GM03348 (cell line): ENCODE measurements at regions not wholly inside any gene's neighbourhood (a gene's known extent, or its start where the extent isn't known, plus 50 kb on each side); places are given as distances from the start of the nearest gene placed in this dataset.

Experiments
- DNase-seq: peaks from one replicate; pipeline ENCODE4 v3.0.0; 2012; ENCODE audit warnings: low spot score

DNA sequence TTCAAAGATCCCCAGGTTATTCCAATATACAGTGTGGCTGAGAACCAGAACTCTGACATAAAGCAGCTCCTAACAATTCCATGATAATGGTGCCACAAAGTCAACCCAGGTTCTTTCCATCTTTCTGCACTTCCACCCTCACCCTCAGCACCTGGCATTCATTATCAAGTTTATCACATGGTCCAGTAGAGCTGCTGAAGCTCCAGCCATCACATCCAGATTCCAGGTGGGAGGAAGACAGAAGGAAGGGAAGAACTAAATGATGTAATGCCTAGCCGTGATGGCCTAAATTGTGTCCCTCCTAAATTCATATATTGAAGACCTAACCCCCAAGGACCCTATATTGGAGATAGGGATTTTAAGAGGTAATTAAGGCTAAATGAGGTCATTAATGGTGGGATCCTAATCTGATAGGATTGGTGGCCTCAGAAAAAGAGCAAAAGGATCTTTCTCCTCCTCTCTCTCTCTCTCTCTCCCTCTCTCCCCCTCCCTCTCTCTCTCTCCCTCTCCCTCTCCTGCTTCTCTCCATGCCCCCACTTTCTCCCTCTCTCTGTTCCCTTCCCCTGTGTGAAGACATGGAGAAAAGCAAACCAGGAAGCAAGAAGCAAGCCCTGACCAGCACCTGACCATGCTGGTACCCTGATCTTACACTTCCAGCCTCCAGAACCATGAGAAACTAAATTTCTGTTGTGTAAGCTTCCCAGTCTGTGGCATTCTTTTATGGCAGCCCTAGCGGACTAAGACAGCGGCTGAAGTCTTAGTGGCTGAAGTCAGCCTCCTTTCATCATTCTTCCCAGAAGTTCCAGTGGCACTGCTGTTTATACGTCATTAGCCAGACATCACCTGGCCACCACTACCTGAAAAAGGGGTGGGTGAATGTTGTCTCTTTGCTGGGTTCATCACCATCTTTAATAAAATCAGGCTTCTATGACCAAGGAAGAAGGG, 369.7 kb upstream of the PROK2 start:
- peak; percentile 19 for DNase-seq

- no peak for DNase-seq
Observed at GRCh38 chr3:72153477-72154314, 368.7 kb upstream of the PROK2 start.

- DNase-seq = peak; percentile 71
Observed at GRCh38 chr3:72152551-72153476, 367.9 kb upstream of the PROK2 start.

- DNase-seq = no peak
Observed at GRCh38 chr3:72151465-72152238, 366.7 kb upstream of the PROK2 start.

DNA sequence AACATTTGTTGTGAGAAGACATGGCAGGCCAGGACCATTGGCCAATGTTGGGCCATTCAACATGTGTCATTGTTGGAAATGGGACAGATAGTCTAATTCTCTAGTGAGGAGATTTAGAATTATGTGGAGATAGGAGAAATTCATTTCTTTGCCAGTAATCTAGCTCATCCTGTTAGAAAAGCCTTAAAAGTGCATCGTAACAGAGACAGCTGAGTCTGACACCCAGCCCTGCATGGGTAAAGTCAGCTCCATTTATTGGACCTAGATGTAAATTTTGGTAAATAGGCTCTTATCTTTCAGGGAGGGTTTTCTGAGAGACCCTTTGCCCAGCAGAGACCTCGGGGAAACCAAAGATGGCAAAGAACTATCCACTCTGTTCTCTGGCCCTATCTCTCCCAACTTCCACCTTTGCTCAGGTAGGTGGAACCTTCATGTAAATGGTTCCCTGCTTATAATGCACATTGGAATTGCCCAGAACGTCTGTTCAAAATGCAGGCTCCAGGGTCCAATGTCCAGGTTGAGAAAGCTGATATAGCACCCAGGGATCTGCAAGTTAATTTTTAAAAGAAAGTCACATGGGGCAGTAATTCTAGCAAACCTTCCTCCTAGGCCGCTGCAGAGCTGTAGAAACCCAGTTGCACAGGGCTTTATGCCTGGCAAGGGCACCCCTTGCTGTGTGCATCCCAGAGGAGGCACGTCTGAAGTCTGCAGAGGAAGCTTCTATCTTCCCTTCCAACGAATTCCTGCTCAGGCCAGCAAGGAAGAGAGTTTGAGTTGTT, 365.9 kb upstream of the PROK2 start:
- no peak for DNase-seq

GRCh38 chr3:72149645-72150300, 364.8 kb upstream of the PROK2 start:
- DNase-seq = no peak

DNA sequence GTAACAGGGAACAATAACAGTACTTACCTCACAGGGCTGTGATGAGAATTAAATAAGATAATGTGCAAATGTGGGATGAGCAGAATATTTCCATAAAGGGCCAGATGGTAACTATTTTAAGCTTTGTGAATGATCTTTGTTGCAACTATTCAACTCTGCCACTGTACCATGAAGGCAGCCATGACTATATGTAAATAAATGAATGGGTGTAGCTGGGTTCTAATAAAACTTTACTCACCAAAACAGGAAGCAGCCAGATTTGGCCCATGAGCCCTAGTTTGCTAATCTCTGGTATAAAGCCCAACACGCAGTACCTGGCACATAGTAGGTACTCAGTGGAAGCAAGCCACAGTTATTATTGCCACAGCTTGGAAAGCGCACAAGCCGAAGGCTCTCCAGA, 362.7 kb upstream of the PROK2 start:
- no peak for DNase-seq

GRCh38 chr3:72145506-72146380, 360.8 kb upstream of the PROK2 start:
- peak; percentile 67 for DNase-seq

DNA sequence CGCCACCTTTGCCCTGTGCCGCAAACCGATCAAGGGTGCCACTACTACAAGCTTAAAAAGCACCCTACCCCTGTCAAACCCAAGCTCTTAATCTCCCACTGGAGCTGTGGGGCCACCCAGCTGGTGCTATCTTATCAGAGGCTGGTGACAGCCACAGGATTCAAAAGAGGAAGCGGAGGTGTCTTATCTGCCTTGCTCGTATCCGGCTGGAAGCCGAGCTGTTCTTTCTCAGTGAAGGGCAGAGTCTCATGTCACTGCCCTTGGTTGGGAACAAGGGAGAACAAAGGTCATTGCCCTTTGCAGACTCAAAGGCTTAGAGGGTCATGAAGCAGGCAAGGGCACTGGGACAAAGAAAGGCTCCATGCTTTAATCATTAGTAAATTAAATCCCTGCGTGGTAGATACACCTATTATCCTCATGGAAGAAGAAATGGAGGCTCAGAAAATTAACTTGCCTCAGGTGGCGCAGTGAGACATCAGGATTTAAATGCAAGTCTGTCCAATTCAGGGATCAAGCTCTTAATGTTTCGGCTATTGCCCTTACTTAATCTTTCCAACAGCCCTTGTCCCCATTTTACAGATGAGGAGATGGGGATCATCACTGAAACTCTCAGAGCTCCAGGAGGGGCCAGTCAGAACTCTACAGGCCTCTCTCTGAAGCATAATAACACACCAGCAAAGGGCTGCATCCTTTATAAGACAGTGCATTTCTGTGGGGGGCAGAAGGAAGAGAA, 360.0 kb upstream of the PROK2 start:
- no peak for DNase-seq

DNA sequence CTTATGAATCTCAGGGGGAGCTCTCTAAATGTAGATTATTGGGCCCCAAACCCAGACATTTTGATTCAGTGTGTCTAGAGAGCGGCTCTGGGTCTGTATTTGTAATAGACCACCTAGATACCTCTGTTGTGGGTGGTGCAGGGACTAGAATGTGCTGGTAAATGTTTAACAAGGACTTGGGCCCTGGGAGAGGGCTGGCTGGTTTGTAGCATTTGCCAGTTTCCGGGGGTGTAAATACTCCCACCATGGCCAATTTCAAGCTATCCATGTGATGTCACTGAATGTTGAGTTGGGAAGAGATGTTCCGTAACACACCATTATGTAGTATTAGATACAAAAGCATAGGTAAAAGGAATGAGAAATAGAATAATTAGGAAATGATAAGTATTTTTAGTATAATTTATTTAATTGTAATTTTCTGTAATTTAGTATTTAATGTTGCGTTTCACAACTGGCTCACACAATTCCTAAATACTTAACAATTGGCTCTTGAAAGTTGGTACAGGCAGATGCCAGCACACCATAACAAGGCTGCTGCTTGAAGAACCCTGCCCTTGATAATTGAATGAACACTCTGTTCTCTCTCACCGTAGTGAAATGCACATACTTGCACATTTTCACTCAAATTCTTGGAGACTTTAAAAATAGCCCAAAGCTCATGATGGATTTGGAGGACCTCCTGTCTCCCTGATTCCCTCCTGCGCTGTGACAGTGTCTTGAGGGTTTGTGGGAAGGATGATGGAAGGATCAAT, 359.2 kb upstream of the PROK2 start:
- no peak for DNase-seq

DNA sequence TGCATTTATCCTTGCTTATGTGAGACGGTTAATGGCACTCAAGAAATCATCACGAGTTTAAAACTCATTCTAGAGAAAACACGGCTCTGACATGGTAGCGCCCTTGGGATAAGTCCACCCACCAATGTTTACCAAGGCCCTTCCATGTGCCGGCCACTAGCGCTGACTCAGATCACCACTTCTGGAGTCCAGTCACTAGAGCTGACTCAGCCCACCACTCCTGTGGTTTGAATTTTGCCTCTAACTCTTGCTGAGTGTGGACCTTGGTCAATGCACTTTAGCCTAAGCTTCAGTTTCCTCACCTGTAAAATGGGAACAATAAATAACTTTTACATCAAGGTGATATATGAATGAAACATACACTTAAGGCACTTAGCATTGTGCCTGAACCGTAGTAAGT, 358.4 kb upstream of the PROK2 start:
- DNase-seq = no peak

- DNase-seq = no peak
Observed at GRCh38 chr3:72142028-72142427, 357.1 kb upstream of the PROK2 start.

GRCh38 chr3:72141264-72141663, 356.3 kb upstream of the PROK2 start:
- DNase-seq = no peak

- DNase-seq = no peak
Observed at GRCh38 chr3:72139316-72139715, 354.4 kb upstream of the PROK2 start.

DNA sequence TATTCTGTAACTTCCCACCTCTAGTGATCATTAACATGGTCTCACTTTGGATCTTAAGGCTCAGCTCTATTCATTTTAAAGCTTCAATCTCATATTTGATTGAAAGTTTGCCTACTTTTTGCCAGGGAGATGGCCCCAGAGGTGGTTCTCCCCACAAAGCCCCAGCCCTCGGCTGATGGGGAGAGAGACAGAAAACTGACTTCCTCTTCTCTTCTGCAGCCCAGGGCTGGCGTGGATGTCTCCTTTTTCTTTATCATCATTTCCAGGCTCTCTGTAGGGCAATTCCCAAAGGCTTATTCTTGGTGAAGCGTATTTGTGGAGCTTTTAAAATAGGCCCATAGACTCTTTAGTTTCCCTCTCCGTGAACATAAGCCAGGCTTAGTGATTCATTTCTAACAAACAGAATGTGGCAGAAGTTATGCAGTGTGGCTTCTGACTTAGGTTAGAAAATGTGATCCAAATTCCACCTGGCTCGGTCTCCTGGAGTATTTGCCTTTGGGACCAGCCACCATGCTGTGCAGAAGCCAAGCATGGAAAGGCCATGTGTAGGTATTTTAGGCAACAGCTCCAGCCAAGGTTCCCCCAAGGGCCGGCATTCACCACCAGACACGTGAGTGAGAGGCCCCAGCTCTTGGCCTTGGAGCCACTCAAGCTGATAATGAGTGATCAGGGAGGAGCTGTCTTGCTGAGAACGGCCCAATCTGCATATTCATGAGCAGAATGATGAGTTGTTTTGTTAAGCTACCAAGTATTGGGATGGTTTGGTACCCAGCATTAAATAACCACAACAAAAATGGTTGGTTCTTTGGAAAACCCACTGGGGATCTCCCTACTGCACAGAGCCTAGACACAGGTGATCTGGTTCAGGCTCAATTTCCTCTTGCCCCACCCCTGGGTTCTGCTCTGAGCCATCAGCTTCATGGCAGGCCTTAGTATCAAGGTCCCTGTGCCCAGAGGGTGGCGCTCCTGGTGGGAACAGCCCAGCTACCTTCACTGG, 353.2 kb upstream of the PROK2 start:
- no peak for DNase-seq

- no peak for DNase-seq
Observed at GRCh38 chr3:72135636-72136035, 350.7 kb upstream of the PROK2 start.
